ENCODE measurements at regions not wholly inside any gene's neighbourhood (a gene's known extent, or its start where the extent isn't known, plus 50 kb on each side); places are given as distances from the start of the nearest gene placed in this dataset.

DNA sequence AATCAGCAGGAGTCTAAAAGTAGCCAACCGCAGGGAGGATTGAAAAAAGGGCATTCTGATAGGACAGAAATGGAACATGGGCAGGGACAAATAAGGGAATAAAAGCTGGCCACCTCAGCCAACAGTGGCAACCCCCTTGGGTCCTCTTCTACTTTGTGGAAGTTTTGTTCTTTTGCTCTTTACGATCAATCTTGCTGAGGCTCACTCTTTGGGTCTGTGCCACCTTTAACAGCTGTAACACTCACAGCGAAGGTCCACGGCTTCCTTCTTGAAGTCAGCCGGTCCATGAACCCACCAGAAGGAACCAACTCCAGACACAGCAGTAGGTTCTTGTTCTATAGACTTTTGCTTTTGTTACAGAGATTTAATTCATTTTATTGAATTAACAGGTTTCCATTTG lies 285.4 kb upstream of the CDH20 start:
- TF ChIP-seq, protein P1, sequence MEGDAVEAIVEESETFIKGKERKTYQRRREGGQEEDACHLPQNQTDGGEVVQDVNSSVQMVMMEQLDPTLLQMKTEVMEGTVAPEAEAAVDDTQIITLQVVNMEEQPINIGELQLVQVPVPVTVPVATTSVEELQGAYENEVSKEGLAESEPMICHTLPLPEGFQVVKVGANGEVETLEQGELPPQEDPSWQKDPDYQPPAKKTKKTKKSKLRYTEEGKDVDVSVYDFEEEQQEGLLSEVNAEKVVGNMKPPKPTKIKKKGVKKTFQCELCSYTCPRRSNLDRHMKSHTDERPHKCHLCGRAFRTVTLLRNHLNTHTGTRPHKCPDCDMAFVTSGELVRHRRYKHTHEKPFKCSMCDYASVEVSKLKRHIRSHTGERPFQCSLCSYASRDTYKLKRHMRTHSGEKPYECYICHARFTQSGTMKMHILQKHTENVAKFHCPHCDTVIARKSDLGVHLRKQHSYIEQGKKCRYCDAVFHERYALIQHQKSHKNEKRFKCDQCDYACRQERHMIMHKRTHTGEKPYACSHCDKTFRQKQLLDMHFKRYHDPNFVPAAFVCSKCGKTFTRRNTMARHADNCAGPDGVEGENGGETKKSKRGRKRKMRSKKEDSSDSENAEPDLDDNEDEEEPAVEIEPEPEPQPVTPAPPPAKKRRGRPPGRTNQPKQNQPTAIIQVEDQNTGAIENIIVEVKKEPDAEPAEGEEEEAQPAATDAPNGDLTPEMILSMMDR (IDR thresholded peaks at IDR 0.05; ENCODE audit: low read depth, low read length) = no peak
- no peak for TF ChIP-seq POLR2A (IDR thresholded peaks at IDR 0.05; ENCODE audit: extremely low read depth, insufficient read length)
- TF ChIP-seq, protein P2, sequence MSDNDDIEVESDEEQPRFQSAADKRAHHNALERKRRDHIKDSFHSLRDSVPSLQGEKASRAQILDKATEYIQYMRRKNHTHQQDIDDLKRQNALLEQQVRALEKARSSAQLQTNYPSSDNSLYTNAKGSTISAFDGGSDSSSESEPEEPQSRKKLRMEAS (IDR thresholded peaks at IDR 0.05; ENCODE audit: low read depth, low read length) = no peak
- no peak for TF ChIP-seq MYC (IDR thresholded peaks at IDR 0.05; ENCODE audit: low read depth, low read length)

All from NB4 (cell line).